GM18505 (cell line): ENCODE measurements at regions not wholly inside any gene's neighbourhood (a gene's known extent, or its start where the extent isn't known, plus 50 kb on each side); places are given as distances from the start of the nearest gene placed in this dataset.

Experiments used
- ATAC-seq: cut with Tn5 transposase; IDR thresholded peaks from one replicate; pipeline ENCODE4 v1.9.1; 2021; ENCODE audit not compliant: unreplicated experiment
- POLR2A ChIP-seq: IDR thresholded peaks from 4 replicates; pipeline ENCODE4 v1.6.1; 2011; ENCODE audit warnings: borderline replicate concordance; ENCODE audit not compliant: insufficient read depth, insufficient read length; ENCODE audit errors: extremely low read depth

GRCh38 chr7:35505066-35505465 lies 189.9 kb downstream of the HERPUD2 start:
- no peak for ATAC-seq
- TF ChIP-seq POLR2A = no peak

- ATAC-seq = no peak
- TF ChIP-seq POLR2A = no peak
These were observed 190.6 kb downstream of the HERPUD2 start for GRCh38 chr7:35504365-35504764.

- no peak for ATAC-seq
- TF ChIP-seq POLR2A = no peak
These were observed 193.3 kb downstream of the HERPUD2 start for GRCh38 chr7:35501681-35502080.

GRCh38 chr7:35499226-35499625 lies 195.7 kb downstream of the HERPUD2 start:
- no peak for TF ChIP-seq POLR2A
- ATAC-seq = no peak

GRCh38 chr7:35498416-35498815 lies 196.5 kb downstream of the HERPUD2 start:
- ATAC-seq = no peak
- no peak for TF ChIP-seq POLR2A

- no peak for TF ChIP-seq POLR2A
- no peak for ATAC-seq
These were observed 199.1 kb downstream of the HERPUD2 start for GRCh38 chr7:35495844-35496243.

- no peak for ATAC-seq
- no peak for TF ChIP-seq POLR2A
These were observed 199.6 kb downstream of the HERPUD2 start for GRCh38 chr7:35495377-35495776.

- no peak for TF ChIP-seq POLR2A
- ATAC-seq = no peak
These were observed 200.5 kb downstream of the HERPUD2 start for GRCh38 chr7:35494407-35494806.

GRCh38 chr7:35492451-35493175 lies 202.3 kb downstream of the HERPUD2 start:
- ATAC-seq = no peak
- TF ChIP-seq POLR2A = no peak

GRCh38 chr7:35491233-35491632 lies 203.7 kb downstream of the HERPUD2 start:
- ATAC-seq = no peak
- TF ChIP-seq POLR2A = no peak

- TF ChIP-seq POLR2A = no peak
These were observed 207.1 kb downstream of the HERPUD2 start for GRCh38 chr7:35487841-35488240.

GRCh38 chr7:35487402-35487801 lies 207.5 kb downstream of the HERPUD2 start:
- no peak for ATAC-seq
- no peak for TF ChIP-seq POLR2A

More at GRCh38 chr7:35487841-35488240, 207.1 kb downstream of the HERPUD2 start:
- ATAC-seq = no peak

- no peak for TF ChIP-seq POLR2A
These were observed 209.5 kb downstream of the HERPUD2 start for GRCh38 chr7:35485436-35485835.

GRCh38 chr7:35483568-35483967 lies 211.4 kb downstream of the HERPUD2 start:
- TF ChIP-seq POLR2A = no peak
- ATAC-seq = no peak

More at GRCh38 chr7:35485436-35485835, 209.5 kb downstream of the HERPUD2 start:
- ATAC-seq = no peak
